Natural killer cell treated with Interleukin-12 subunit alpha and Interleukin-12 subunit beta and Interleukin-15 and Interleukin-18, amount 100 ng/mL, for 72 hours (primary cell): ENCODE measurements at regions not wholly inside any gene's neighbourhood (a gene's known extent, or its start where the extent isn't known, plus 50 kb on each side); places are given as distances from the start of the nearest gene placed in this dataset.
"Not testable (repeated sequence)": the region's sequence is repeated elsewhere in the genome, so short reads cannot be mapped to it uniquely, and the experiment has no call there.

ENCODE experiments used
- ATAC-seq, 2 donors: fragments of 150-1000 bp; cut with Tn5 transposase in 1 of 2; sonication (Bioruptor Pico), chemical (Tn5 transposase) in 1 of 2; 2 replicates each; pipeline ENCODE4 v1.10.0; 2021
- DNase-seq: peaks from one replicate; pipeline ENCODE4 v3.0.0; 2022; ENCODE audit warnings: low spot score
- H3K27ac Mint-ChIP-seq, 2 donors: 1 replicate in 1 of 2; 2 replicates in 1 of 2; pipeline ENCODE4 v1.8.0; 2022; ENCODE audit warnings: mixed read lengths in 2 of 2, mild to moderate bottlenecking in 1 of 2, moderate library complexity in 1 of 2
- H3K27me3 Mint-ChIP-seq, 2 donors: 1 replicate in 1 of 2; 2 replicates in 1 of 2; pipeline ENCODE4 v1.8.0; 2022; ENCODE audit warnings: mixed read lengths in 2 of 2
- H3K36me3 Mint-ChIP-seq: one replicate; pipeline ENCODE4 v1.8.0; 2022; ENCODE audit warnings: mixed read lengths
- H3K4me1 Mint-ChIP-seq, 2 donors: 1 replicate in 1 of 2; 2 replicates in 1 of 2; pipeline ENCODE4 v1.8.0; 2022; ENCODE audit warnings: low read depth in 2 of 2, mixed read lengths in 2 of 2, mild to moderate bottlenecking in 1 of 2
- H3K4me3 Mint-ChIP-seq: one replicate; pipeline ENCODE4 v1.8.0; 2022; ENCODE audit warnings: mixed read lengths
- H3K9me3 Mint-ChIP-seq: 2 replicates; pipeline ENCODE4 v1.8.0; 2022; ENCODE audit warnings: mixed read lengths

- Mint-ChIP-seq H3K27ac (no peak overlapping the region), H3K27me3 (no peaks in the 10 kb centered on the region), H3K4me1 (no peaks in the 10 kb centered on the region), H3K36me3 (peaks cover 6% of the 10 kb centered on the region), H3K4me3 (no peak overlapping the region), H3K9me3 (peaks cover 22% of the 10 kb centered on the region)
- DNase-seq (no peak), ATAC-seq (no peak)
These were observed 950.1 kb downstream of the TRIB2 start for GRCh38 chr2:13666582-13667414.

- Mint-ChIP-seq H3K4me1 (no peaks in the 10 kb centered on the region), H3K36me3 (peaks cover 6% of the 10 kb centered on the region), H3K4me3 (no peak overlapping the region), H3K27ac (no peak overlapping the region), H3K27me3 (no peaks in the 10 kb centered on the region), H3K9me3 (peaks cover 25% of the 10 kb centered on the region)
- no peak for ATAC-seq
- DNase-seq = no peak
These were observed 950.6 kb downstream of the TRIB2 start for GRCh38 chr2:13667415-13667757.

- no peaks in the 10 kb centered on the region for H3K27me3 Mint-ChIP-seq
- no peak overlapping the region for H3K27ac Mint-ChIP-seq
- peaks cover 20% of the 10 kb centered on the region for H3K9me3 Mint-ChIP-seq
- DNase-seq (no peak), ATAC-seq (no peak)
- no peak overlapping the region for H3K4me3 Mint-ChIP-seq
- H3K4me1 Mint-ChIP-seq = no peaks in the 10 kb centered on the region
- H3K36me3 Mint-ChIP-seq = no peaks in the 10 kb centered on the region
These were observed 952.9 kb downstream of the TRIB2 start for GRCh38 chr2:13669607-13670006.

GRCh38 chr2:13673821-13674220 is 957.1 kb downstream of the TRIB2 start:
- H3K4me3 Mint-ChIP-seq, H3K27ac Mint-ChIP-seq, H3K36me3 Mint-ChIP-seq, DNase-seq, H3K27me3 Mint-ChIP-seq, H3K4me1 Mint-ChIP-seq, ATAC-seq: not testable (repeated sequence)
- H3K9me3 Mint-ChIP-seq = peaks cover 12% of the 10 kb centered on the region

GRCh38 chr2:13676269-13676668 is 956.2 kb upstream of the LRATD1 start:
- ATAC-seq (no peak), DNase-seq (no peak)
- H3K36me3 Mint-ChIP-seq = no peaks in the 10 kb centered on the region
- no peak overlapping the region for H3K27ac Mint-ChIP-seq
- no peak overlapping the region for H3K4me3 Mint-ChIP-seq
- no peaks in the 10 kb centered on the region for H3K27me3 Mint-ChIP-seq
- no peaks in the 10 kb centered on the region for H3K4me1 Mint-ChIP-seq
- H3K9me3 Mint-ChIP-seq = peaks cover 5% of the 10 kb centered on the region

GRCh38 chr2:13681936-13682335 is 950.6 kb upstream of the LRATD1 start:
- Mint-ChIP-seq H3K36me3 (no peaks in the 10 kb centered on the region), H3K9me3 (peaks cover 4% of the 10 kb centered on the region), H3K4me1 (no peaks in the 10 kb centered on the region), H3K27me3 (no peaks in the 10 kb centered on the region), H3K27ac (no peak overlapping the region), H3K4me3 (no peak overlapping the region)
- ATAC-seq (no peak), DNase-seq (no peak)

- Mint-ChIP-seq H3K4me1 (no peaks in the 10 kb centered on the region), H3K27ac (no peak overlapping the region), H3K4me3 (no peak overlapping the region), H3K9me3 (peaks cover 4% of the 10 kb centered on the region), H3K36me3 (no peaks in the 10 kb centered on the region), H3K27me3 (no peaks in the 10 kb centered on the region)
- no peak for ATAC-seq
- no peak for DNase-seq
These were observed 949.8 kb upstream of the LRATD1 start for GRCh38 chr2:13682540-13683272.

GRCh38 chr2:13686262-13686661 is 946.3 kb upstream of the LRATD1 start:
- Mint-ChIP-seq H3K4me1 (no peaks in the 10 kb centered on the region), H3K27ac (no peak overlapping the region), H3K27me3 (no peaks in the 10 kb centered on the region), H3K4me3 (no peak overlapping the region), H3K9me3 (peaks cover 4% of the 10 kb centered on the region), H3K36me3 (no peaks in the 10 kb centered on the region)
- DNase-seq (no peak), ATAC-seq (no peak)

GRCh38 chr2:13694673-13695072 is 937.8 kb upstream of the LRATD1 start:
- H3K4me3 Mint-ChIP-seq = no peak overlapping the region

GRCh38 chr2:13696601-13697000 is 935.9 kb upstream of the LRATD1 start:
- Mint-ChIP-seq H3K4me1 (no peaks in the 10 kb centered on the region), H3K9me3 (peaks cover 6% of the 10 kb centered on the region), H3K27ac (no peak overlapping the region), H3K36me3 (no peaks in the 10 kb centered on the region), H3K4me3 (no peak overlapping the region), H3K27me3 (no peaks in the 10 kb centered on the region)
- ATAC-seq (no peak), DNase-seq (no peak)

More at GRCh38 chr2:13694673-13695072, 937.8 kb upstream of the LRATD1 start:
- DNase-seq (no peak), ATAC-seq (no peak)
- Mint-ChIP-seq H3K27me3 (no peaks in the 10 kb centered on the region), H3K4me1 (no peaks in the 10 kb centered on the region), H3K27ac (no peak overlapping the region), H3K9me3 (peaks cover 6% of the 10 kb centered on the region), H3K36me3 (no peaks in the 10 kb centered on the region)

GRCh38 chr2:13698847-13699246 is 933.7 kb upstream of the LRATD1 start:
- no peak overlapping the region for H3K27ac Mint-ChIP-seq
- no peaks in the 10 kb centered on the region for H3K36me3 Mint-ChIP-seq
- peaks cover 10% of the 10 kb centered on the region for H3K9me3 Mint-ChIP-seq
- no peak overlapping the region for H3K4me3 Mint-ChIP-seq
- no peaks in the 10 kb centered on the region for H3K27me3 Mint-ChIP-seq
- no peaks in the 10 kb centered on the region for H3K4me1 Mint-ChIP-seq
- no peak for DNase-seq
- no peak for ATAC-seq

GRCh38 chr2:13699939-13700338 is 932.6 kb upstream of the LRATD1 start:
- not testable (repeated sequence) for H3K27ac Mint-ChIP-seq, H3K4me3 Mint-ChIP-seq, ATAC-seq, H3K36me3 Mint-ChIP-seq, H3K27me3 Mint-ChIP-seq, H3K4me1 Mint-ChIP-seq, DNase-seq
- peaks cover 17% of the 10 kb centered on the region for H3K9me3 Mint-ChIP-seq

GRCh38 chr2:13711154-13711553 is 921.4 kb upstream of the LRATD1 start:
- Mint-ChIP-seq H3K27ac (no peak overlapping the region), H3K27me3 (no peaks in the 10 kb centered on the region), H3K4me1 (no peaks in the 10 kb centered on the region), H3K4me3 (no peak overlapping the region), H3K9me3 (peaks cover 15% of the 10 kb centered on the region), H3K36me3 (peaks cover 5% of the 10 kb centered on the region)
- DNase-seq = no peak
- no peak for ATAC-seq

GRCh38 chr2:13714466-13714865 is 918.1 kb upstream of the LRATD1 start:
- DNase-seq (no peak), ATAC-seq (no peak)
- peaks cover 5% of the 10 kb centered on the region for H3K36me3 Mint-ChIP-seq
- no peaks in the 10 kb centered on the region for H3K27me3 Mint-ChIP-seq
- H3K4me1 Mint-ChIP-seq = no peaks in the 10 kb centered on the region
- H3K4me3 Mint-ChIP-seq = no peak overlapping the region
- no peak overlapping the region for H3K27ac Mint-ChIP-seq
- H3K9me3 Mint-ChIP-seq = peaks cover 11% of the 10 kb centered on the region
